ENCODE measurements at regions not wholly inside any gene's neighbourhood (a gene's known extent, or its start where the extent isn't known, plus 50 kb on each side); places are given as distances from the start of the nearest gene placed in this dataset.

DNA sequence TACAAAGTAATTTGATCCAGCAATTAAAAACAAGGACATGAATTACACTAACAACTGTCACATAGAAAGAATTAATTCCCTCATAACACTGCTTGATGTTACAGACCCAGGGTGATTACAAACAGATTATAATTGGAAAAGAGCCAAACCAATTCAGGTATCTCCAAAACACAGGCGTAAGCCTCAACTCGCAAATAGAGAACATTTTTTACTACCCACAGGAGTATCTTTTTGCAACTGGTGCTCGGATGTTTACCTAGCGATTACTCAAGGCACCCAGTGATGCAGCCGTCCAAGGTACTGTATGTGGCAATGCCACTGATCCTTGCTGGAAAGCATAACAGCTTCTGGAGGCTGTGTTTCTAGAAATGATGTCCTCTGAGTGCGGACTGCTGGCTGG lies 386.1 kb upstream of the KIF2A start:
- in situ Hi-C loops (cut with HindIII; ENCODE audit: low pct_unique_long_range_greater_than_20kb, low sequenced_read_pairs), result no loop called here
- no peak for DNase-seq (ENCODE audit: low read depth, low spot score)

DNA sequence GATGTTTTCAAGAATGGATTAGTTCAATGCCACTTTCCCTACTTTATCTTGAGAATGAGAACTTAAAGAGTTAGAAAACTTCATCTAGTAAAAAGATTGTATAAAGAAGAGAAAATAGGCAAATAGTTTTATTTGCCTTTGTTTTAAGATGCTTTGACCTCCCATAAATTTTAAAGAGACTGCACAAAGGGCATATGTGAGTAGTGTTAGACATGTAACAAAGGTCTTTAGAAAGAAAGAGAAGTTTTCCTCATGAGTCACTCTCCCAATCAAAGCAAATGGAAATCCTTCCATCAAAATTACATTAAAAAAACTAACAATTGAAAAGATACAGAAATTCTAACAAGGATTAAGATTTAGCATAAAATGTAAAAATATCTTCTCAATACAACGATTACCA lies 381.8 kb upstream of the KIF2A start:
- DNase-seq (ENCODE audit: low read depth, low spot score), result no peak
- in situ Hi-C loops (cut with HindIII; ENCODE audit: low pct_unique_long_range_greater_than_20kb, low sequenced_read_pairs), result no loop called here

DNA sequence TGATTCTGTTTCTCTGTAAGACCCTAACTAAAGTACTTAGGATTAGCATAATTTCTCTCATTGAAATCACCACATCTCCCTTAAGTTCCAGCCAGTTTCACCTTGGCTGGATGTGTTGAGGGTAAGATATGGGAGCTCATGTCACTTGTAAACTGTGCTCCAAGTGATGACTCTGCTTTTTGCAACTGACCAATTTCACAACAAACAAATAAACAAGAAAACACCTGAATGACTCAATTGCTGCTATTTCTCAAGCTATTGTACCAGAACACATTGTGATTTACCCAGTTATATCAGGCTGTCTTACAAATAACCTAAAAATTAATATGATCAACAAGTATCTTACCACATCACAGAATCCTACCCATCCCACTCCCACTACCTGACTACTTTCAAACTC lies 379.1 kb upstream of the KIF2A start:
- DNase-seq (ENCODE audit: low read depth, low spot score), result no peak
- in situ Hi-C loops (cut with HindIII; ENCODE audit: low pct_unique_long_range_greater_than_20kb, low sequenced_read_pairs), result no loop called here

DNA sequence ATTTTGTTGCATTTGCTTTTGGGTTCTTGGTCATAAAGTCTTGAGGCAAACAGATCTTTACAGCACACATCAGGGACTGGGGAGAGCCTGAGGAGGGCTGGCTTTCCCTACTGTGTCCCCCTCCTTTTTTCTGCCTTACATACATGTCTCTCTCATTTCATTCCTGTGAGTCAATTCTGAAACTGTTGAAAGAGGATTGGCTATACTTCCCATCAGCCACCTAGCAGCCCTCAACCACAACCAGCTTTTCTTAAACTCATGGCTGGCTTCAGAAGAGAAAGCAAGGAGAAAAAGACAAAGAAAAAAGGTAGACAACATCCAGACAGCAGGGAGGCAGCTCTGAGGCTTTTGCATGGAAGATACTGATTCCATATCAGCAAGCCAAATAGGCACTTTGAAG lies 374.8 kb upstream of the KIF2A start:
- in situ Hi-C loops (cut with HindIII; ENCODE audit: low pct_unique_long_range_greater_than_20kb, low sequenced_read_pairs), result no loop called here
- no peak for DNase-seq (ENCODE audit: low read depth, low spot score)

DNA sequence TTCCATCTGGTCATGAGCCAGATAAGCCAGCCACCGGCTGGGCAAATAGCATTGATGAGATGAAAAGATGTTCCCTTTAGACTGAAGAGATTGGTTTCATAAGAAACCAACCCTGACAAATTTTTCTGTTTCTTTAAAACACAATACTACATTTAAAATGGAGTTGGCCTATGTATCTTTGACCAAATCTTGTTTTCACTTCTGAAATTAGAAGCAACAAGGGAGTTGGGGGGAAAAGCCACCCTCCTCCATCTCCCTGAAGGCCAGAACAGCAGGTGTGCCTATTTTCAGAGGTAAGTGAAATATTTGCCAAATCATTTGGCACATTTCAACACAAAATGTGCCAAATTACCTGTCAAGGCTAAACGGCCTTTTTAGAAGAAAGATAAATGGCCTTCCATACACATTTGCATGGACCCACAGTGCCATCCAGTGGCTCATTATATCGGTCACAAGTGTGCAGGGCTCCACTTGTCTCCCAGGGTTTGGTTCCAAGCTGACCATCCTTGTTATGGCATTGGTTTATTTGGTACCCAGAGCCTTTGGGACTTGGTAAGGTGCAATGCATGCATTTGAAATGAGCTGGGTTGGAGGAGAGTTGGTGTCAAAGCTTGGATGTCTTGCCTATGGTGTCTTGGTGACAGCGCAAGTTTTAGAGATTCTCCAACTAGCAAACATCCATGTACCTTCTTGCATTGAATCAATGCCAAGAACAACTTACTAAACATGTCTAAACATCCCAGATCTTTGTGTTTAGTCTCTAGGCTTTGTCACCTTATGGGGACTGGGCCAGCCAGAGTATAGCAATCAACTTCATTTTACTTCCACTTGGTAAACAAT lies 372.0 kb upstream of the KIF2A start:
- in situ Hi-C loops (cut with HindIII; ENCODE audit: low pct_unique_long_range_greater_than_20kb, low sequenced_read_pairs), result no loop called here
- peak; percentile 75 for DNase-seq (ENCODE audit: low read depth, low spot score)

DNA sequence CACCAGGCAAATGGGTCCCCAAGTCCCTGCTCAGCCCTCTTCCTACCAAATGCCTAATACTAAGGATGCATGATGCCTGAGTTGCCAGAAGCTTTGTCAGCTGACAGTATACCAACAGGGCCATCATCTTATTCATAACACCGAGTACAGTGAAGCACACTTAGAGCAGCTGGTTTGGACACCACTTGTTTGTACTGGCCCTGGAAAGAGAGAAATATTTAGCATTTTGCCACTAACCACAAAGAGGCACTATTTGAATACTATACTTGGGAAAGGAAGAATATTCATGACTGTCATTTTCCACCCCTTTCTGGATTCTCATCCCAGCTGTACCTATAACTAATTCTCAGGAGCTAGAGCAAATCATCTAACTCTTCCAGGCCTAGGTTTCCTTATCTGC lies 364.4 kb upstream of the KIF2A start:
- in situ Hi-C loops (cut with HindIII; ENCODE audit: low pct_unique_long_range_greater_than_20kb, low sequenced_read_pairs), result no loop called here
- no peak for DNase-seq (ENCODE audit: low read depth, low spot score)

DNA sequence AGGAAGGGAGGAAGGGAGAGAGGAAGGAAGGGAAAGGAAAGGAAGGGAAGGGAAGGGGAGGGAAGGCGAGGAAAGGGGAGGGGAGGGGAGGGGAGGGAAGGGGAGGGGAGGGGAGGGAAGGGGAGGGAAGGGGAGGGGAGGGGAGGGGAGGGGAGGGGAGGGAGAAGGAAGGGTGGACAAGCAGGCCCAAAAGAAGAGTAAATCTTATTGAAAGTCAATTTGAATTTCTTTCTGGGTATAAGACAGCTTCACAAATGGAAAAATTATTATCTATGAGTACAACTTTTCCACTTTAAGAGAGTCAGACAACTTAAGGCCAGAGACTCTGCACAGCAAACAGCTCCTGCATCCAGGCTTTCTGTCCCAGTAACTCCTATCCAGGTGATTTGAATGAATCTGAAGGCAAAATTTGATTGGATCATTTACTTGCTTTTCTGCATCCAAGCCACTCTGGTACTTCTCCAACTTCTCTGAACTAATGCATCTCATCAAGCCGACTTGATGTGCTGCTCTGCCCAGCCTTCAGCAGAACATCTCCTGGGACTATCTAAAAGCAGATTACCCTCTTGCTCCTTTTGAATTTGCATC lies 363.4 kb upstream of the KIF2A start:
- in situ Hi-C loops (cut with HindIII; ENCODE audit: low pct_unique_long_range_greater_than_20kb, low sequenced_read_pairs), result no loop called here
- DNase-seq (ENCODE audit: low read depth, low spot score), result no peak

DNA sequence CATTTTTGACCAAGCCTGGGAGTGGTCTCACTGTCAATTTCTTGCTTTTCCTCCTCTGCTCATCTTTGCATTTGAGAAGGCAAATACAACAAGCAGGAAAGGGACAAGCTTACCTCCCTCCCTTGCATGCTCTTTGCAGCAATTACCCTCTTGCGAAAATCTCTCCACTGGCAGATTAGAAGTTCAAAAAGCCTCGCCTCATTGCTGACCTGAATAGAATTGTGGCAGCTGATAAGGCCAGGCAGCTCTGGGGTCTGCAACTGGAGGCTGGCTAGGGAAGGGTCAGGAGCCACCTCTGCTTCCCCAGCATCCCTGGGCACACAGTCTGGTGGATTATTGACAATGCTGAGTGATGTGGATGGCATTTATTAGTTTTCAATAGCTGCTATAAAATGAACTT lies 362.3 kb upstream of the KIF2A start:
- in situ Hi-C loops (cut with HindIII; ENCODE audit: low pct_unique_long_range_greater_than_20kb, low sequenced_read_pairs), result no loop called here
- no peak for DNase-seq (ENCODE audit: low read depth, low spot score)

DNA sequence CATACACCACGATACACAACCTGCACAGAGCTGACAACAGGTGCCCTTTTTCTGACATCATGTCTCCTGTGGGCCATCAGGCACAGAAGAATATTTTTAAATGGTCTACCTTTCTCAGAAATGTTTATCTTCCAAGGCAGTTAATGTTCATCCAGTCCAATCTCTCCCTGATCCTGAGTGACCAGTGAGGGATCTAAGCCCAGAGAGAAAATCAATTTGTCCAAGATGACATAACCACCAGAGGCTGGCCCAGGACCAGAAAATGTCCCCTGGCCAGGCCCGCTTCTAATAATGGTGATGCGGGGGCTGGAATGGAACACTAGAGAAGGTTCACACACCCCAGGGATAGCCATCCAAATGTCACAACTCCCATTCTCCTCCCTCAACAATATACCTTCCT lies 357.9 kb upstream of the KIF2A start:
- DNase-seq (ENCODE audit: low read depth, low spot score), result no peak
- in situ Hi-C loops (cut with HindIII; ENCODE audit: low pct_unique_long_range_greater_than_20kb, low sequenced_read_pairs), result no loop called here

DNA sequence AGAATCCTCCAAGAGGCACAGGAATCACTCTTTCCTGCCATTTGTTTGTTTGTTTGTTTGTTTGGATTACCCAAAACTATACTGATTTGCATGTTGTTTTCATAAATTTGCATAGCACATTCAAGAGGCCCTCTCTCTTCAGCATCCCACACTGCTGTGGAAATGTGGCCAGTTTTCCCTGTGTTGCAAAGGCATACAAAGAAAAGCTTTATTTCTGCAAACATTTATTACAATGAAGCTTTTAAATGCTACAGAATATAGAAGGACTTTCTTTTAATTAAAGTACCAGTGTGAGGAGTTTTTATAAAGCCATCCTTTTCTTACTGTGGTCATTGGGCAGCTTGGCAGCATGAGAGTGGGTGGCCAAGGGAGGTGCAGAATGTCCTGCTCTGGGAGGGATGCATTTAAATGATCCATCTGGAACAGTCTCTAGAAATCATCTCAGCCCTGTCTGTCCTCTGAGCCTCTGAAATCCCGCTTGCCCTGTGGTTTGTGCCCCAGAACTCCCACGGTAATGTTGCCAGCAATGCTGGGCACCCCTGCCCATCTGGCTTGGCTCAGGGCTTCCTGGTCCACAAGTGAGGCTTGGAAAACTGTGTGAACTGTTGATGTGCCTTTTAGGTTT lies 356.8 kb upstream of the KIF2A start:
- in situ Hi-C loops (cut with HindIII; ENCODE audit: low pct_unique_long_range_greater_than_20kb, low sequenced_read_pairs), result no loop called here
- DNase-seq (ENCODE audit: low read depth, low spot score), result no peak

DNA sequence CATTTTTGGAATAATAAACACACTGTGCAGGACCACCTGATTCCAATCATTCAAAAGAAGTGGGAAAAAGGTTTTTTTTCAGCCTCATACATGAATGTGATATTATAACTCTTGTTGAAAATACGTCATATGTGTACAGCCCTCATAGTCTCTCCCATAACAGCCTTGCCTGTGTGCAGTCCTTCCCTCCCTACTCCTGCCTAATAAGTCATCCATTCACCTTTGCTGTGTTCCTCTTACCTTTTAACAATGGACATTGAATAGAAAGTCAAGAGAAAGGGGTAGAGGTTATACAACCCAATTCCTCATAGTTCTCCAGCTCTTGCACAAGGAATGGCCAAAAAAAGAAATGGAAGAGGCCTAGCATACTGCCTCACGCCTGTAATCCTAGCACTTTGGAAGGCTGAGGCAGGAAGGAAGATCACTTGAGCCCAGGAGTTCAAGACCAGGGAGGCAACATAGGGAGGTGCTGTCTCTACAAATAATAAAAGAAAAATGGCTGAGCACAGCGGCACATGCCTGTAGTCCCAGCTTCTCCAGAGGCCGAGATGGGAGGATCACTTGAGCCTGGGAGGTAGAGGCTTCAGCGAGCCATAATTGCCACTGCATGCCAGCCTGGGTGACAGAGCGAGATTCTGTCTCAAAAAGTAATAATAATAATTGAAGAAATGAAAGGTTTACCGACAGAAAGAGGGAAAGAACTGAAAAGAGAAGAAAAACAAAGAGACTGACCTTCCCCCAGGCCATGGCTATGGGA lies 356.1 kb upstream of the KIF2A start:
- no peak for DNase-seq (ENCODE audit: low read depth, low spot score)
- in situ Hi-C loops (cut with HindIII; ENCODE audit: low pct_unique_long_range_greater_than_20kb, low sequenced_read_pairs), result no loop called here

DNA sequence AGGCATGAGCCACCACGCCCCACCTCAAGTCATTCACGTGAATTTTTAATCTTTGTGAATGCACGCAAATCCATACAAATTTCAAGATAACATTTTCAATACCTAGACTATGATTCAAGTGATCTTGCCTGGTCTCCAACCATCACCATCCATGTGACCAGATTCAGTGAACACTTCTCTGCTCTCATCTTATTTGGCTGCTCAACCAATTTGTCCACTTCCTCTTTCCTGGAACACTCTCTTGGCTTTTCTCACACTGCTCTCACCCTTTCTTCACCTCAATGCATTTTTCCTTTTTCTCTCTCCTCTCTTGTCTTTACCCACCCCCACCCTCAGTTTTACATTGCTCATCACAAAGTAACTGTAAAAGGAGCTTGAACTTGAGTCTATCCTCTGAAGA lies 354.7 kb upstream of the KIF2A start:
- in situ Hi-C loops (cut with HindIII; ENCODE audit: low pct_unique_long_range_greater_than_20kb, low sequenced_read_pairs), result no loop called here
- DNase-seq (ENCODE audit: low read depth, low spot score), result no peak

DNA sequence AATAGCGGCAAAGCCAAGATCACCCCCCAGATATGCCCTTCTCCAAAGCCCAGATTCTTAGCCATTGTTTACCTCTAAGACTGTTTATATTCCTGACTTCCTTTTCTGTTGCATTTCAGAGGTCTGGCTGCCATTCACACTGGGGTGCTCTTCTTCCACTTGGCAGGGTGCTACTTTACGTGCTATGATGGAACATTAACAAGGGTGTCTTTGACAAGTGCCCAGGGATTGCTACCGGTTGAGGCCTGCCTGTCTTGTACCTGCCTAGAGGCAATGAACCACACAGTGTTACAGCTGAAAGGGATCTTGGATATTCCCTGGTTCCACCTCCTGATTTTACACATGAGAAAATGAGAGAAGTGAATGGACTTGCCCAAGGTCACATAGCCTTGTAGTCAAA lies 352.1 kb upstream of the KIF2A start:
- in situ Hi-C loops (cut with HindIII; ENCODE audit: low pct_unique_long_range_greater_than_20kb, low sequenced_read_pairs), result no loop called here
- no peak for DNase-seq (ENCODE audit: low read depth, low spot score)

DNA sequence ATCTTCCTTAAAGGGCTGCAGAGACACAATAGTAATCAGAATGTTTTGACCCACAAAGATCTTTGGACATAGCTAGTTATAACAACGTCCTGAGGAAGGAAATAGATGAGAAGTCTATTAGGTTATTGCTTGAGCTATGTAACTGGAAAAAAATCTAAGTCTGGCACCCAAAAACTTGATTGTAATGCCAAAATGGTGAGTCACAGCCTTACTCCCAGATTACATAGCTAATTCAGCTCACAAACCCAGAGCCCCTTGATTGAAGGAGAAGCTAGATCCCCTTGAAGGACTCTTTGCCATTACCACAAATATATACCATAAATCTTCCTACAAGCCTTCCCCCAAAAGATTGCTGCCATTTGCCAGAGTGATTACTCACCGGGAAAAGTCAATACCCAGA lies 341.8 kb upstream of the KIF2A start:
- in situ Hi-C loops (cut with HindIII; ENCODE audit: low pct_unique_long_range_greater_than_20kb, low sequenced_read_pairs), result no loop called here
- DNase-seq (ENCODE audit: low read depth, low spot score), result no peak

DNA sequence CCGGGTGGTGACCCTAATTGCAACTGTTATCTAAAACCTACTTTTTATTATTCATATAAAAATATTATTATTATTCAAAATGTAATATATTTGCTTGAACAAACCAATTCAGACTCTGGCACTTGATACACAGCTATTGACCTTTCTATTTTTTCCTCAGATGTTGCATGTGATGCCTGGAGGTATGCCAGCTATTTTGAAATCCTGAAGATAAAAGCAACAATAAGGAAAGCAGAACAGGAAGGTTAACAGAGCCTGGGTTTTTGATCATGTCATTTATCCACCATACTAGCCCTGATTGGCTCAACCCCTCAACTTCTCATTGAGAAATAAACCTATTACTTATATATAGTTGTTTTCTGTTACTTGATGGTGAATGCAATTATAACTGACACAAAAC lies 340.9 kb upstream of the KIF2A start:
- in situ Hi-C loops (cut with HindIII; ENCODE audit: low pct_unique_long_range_greater_than_20kb, low sequenced_read_pairs), result no loop called here
- DNase-seq (ENCODE audit: low read depth, low spot score), result no peak

DNA sequence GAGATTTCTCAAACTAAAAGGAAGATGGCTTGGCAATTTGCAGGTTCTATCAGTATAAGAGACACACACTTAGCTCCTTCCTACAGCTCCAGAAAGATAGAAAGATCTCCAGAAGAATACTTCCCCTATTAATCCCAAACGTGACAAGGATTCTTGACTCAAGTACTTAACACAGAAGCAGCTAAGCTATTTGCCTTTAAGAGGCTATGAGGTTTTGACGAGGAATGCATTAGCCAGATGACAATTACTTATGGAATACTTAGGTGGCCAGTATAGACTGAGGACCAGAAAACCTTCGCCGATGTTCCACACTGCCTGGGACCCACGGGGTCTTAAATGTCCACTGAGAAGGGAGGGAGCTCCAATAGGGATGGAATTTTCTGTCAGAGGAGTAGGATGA lies 340.5 kb upstream of the KIF2A start:
- no peak for DNase-seq (ENCODE audit: low read depth, low spot score)
- in situ Hi-C loops (cut with HindIII; ENCODE audit: low pct_unique_long_range_greater_than_20kb, low sequenced_read_pairs), result no loop called here

DNA sequence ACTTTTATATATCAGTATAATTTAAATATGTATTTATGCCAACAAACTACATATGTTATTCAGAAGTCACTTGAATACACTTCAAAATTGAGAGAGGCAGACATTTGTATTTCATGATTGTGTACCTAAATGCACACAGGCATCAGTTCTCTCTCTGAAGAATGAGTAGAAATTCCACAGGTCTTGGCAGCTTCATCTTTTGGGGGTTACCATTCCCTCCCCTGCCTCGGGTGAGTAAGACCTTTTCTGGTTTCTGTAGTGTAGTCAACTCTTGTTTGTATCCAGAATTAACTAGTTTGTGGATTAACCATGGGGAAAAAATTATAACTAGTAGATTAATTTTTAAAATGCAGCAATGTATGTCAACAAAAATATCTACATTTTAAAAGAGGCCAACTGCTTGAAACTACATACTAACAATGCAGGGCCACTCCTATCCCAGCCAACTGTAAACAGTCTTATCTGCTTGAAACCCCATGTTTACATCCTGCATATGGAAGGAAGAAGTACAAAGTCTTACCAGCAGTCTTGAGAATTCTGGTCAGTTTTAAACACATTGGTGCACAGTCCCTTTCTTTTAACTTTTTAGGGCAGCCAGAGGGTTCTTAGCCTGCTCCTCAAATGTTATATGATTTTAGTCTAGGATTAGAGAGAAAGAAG lies 339.6 kb upstream of the KIF2A start:
- DNase-seq (ENCODE audit: low read depth, low spot score), result no peak
- in situ Hi-C loops (cut with HindIII; ENCODE audit: low pct_unique_long_range_greater_than_20kb, low sequenced_read_pairs), result no loop called here

DNA sequence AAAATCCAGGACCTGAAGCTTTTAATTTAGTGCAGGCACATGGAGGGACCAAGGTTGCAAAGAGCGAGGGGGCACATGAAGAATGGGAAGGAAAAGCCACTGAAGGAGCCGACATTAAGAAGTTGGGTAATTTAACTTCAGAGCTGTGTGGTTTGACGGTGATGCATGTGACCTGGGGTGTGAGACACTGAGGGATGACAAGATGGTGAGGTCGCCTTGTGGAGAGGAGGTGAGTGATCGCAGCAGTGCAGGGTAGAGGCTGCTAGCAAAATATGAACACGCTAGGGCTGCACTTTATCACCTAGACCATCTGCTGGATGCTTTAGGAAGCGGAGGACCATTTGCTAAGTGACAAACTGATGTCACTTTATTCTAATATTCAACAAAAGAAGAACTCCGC lies 339.0 kb upstream of the KIF2A start:
- in situ Hi-C loops (cut with HindIII; ENCODE audit: low pct_unique_long_range_greater_than_20kb, low sequenced_read_pairs), result no loop called here
- DNase-seq (ENCODE audit: low read depth, low spot score), result no peak

All from SK-MEL-5 (cell line).